ENCODE measurements at regions not wholly inside any gene's neighbourhood (a gene's known extent, or its start where the extent isn't known, plus 50 kb on each side); places are given as distances from the start of the nearest gene placed in this dataset.

GRCh38 chr3:127475975-127476705, 114.4 kb downstream of the TPRA1 start:
- TF ChIP-seq CTCF (IDR thresholded peaks at IDR 0.05) (no peak), POLR2A (IDR thresholded peaks at IDR 0.05) (no peak)

Measured in esophagus squamous epithelium (tissue), 4 donors.